ENCODE measurements at regions not wholly inside any gene's neighbourhood (a gene's known extent, or its start where the extent isn't known, plus 50 kb on each side); places are given as distances from the start of the nearest gene placed in this dataset.

- no peak for DNase-seq
Measured at GRCh38 chr6:94289131-94289530, 869.8 kb upstream of the EPHA7 start.

DNA sequence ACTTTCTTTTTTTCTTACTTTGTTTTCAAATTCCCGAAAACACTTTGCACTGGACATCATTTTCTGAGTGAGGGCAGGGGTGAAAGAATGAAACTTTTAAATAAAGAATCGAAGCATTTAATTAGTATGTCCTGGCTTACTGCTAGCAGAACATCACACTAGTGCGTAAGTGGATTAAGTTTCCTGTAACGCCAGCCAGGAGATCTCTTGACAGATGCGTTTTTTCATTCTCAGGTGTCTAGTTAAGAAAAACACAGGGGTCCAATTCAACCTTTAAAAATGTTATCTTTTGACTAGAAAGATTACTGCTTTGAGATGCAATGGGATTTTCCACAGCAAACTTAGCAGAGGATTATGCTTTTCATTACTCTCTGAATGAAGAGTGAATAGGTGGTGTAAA, 858.8 kb upstream of the EPHA7 start:
- POLR2A ChIA-PET = no interaction called here
- Histone ChIP-seq H3K4me1 (ENCODE audit: control insufficient read depth in 1 of 2, insufficient read depth in 2 of 2, low read depth in 1 of 2, low read length in 1 of 2) (no peaks in the 10 kb centered on the region), H4K20me1 (ENCODE audit: insufficient read depth) (no peaks in the 10 kb centered on the region), H3K9ac (no peak overlapping the region), H3K9me2 (no peaks in the 10 kb centered on the region), H3F3A (replicated peaks; ENCODE audit: insufficient read depth) (no peaks in the 10 kb centered on the region), H3K27ac (ENCODE audit: low read depth in 2 of 2, low read length in 1 of 2) (no peak overlapping the region), H3K36me3 (replicated peaks in 1 of 2; ENCODE audit: control insufficient read depth in 1 of 2, insufficient read depth in 2 of 2, low read length in 1 of 2) (no peaks in the 10 kb centered on the region), H3K9me3 (no peaks in the 10 kb centered on the region), H3K4me2 (no peak overlapping the region), H3K79me2 (ENCODE audit: insufficient read depth) (no peaks in the 10 kb centered on the region), H3K4me3 (ENCODE audit: low read depth in 2 of 2, low read length in 1 of 2) (no peak overlapping the region), H2AFZ (ENCODE audit: low read depth) (no peak overlapping the region), H3K27me3 (ENCODE audit: insufficient read depth) (no peaks in the 10 kb centered on the region)
- DNase-seq = no peak
- 6% methylated on average over 5 of the region's 5 CpGs for WGBS (ENCODE audit: low lambda C conversion rate)
- CTCF ChIA-PET = no interaction called here
- no peak for TF ChIP-seq EZH2phosphoT487 (IDR thresholded peaks at IDR 0.05; ENCODE audit: borderline replicate concordance, low read depth)
- TF ChIP-seq TCF12 (IDR thresholded peaks at IDR 0.05) = no peak
- TF ChIP-seq RFX5 (IDR thresholded peaks at IDR 0.05; ENCODE audit: low read length) = no peak
- no peak for TF ChIP-seq CTCF (IDR thresholded peaks at IDR 0.05)
- no peak for TF ChIP-seq FOXJ3 (CRISPR knock-in tag; IDR thresholded peaks at IDR 0.05)
- TF ChIP-seq SMC3 (IDR thresholded peaks at IDR 0.05; ENCODE audit: low read depth, low read length) = no peak
- TF ChIP-seq ZBTB33 (IDR thresholded peaks at IDR 0.05; ENCODE audit: borderline replicate concordance, low read depth) = no peak
- TF ChIP-seq GABPA (IDR thresholded peaks at IDR 0.05; ENCODE audit: low read depth) = no peak
- TF ChIP-seq, protein P1, sequence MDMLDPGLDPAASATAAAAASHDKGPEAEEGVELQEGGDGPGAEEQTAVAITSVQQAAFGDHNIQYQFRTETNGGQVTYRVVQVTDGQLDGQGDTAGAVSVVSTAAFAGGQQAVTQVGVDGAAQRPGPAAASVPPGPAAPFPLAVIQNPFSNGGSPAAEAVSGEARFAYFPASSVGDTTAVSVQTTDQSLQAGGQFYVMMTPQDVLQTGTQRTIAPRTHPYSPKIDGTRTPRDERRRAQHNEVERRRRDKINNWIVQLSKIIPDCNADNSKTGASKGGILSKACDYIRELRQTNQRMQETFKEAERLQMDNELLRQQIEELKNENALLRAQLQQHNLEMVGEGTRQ (IDR thresholded peaks at IDR 0.05; ENCODE audit: borderline replicate concordance, low read depth, low read length) = no peak
- no peak for TF ChIP-seq REST (IDR thresholded peaks at IDR 0.05; ENCODE audit: low read depth, low read length)
- no peak for TF ChIP-seq RXRA (IDR thresholded peaks at IDR 0.05; ENCODE audit: borderline replicate concordance, low read depth)
- no peak for TF ChIP-seq NRF1 (IDR thresholded peaks at IDR 0.05; ENCODE audit: low read depth, low read length)
- no peak for TF ChIP-seq MEF2A (IDR thresholded peaks at IDR 0.05; ENCODE audit: borderline replicate concordance, low read depth)
- no peak for TF ChIP-seq JUND (IDR thresholded peaks at IDR 0.05)

More at GRCh38 chr6:94289131-94289530, 869.8 kb upstream of the EPHA7 start:
- no peaks in the 10 kb centered on the region for H3K9me3 ChIP-seq
- POLR2A ChIA-PET = no interaction called here
- no peak overlapping the region for H3K27ac ChIP-seq (ENCODE audit: low read depth in 2 of 2, low read length in 1 of 2)
- no peaks in the 10 kb centered on the region for H3K9me2 ChIP-seq
- 7% methylated on average over 6 of the region's 6 CpGs for WGBS (ENCODE audit: low lambda C conversion rate)
- H3K79me2 ChIP-seq (ENCODE audit: insufficient read depth) = no peaks in the 10 kb centered on the region
- no peak overlapping the region for H3K4me2 ChIP-seq
- H3K27me3 ChIP-seq (ENCODE audit: insufficient read depth) = no peaks in the 10 kb centered on the region
- no peak overlapping the region for H2AFZ ChIP-seq (ENCODE audit: low read depth)
- no peaks in the 10 kb centered on the region for H3K4me1 ChIP-seq (ENCODE audit: control insufficient read depth in 1 of 2, insufficient read depth in 2 of 2, low read depth in 1 of 2, low read length in 1 of 2)
- H3K36me3 ChIP-seq (replicated peaks in 1 of 2; ENCODE audit: control insufficient read depth in 1 of 2, insufficient read depth in 2 of 2, low read length in 1 of 2) = no peaks in the 10 kb centered on the region
- H3F3A ChIP-seq (replicated peaks; ENCODE audit: insufficient read depth) = no peaks in the 10 kb centered on the region
- CTCF ChIA-PET = no interaction called here
- no peak overlapping the region for H3K4me3 ChIP-seq (ENCODE audit: low read depth in 2 of 2, low read length in 1 of 2)
- no peak overlapping the region for H3K9ac ChIP-seq
- TF ChIP-seq MEF2A (IDR thresholded peaks at IDR 0.05; ENCODE audit: borderline replicate concordance, low read depth) (no peak), CHD2 (IDR thresholded peaks at IDR 0.05; ENCODE audit: low read length, partially characterized antibody) (no peak), JUND (IDR thresholded peaks at IDR 0.05) (no peak), MXI1 (IDR thresholded peaks at IDR 0.05; ENCODE audit: low read depth, low read length) (no peak), EP300 (IDR thresholded peaks at IDR 0.05; ENCODE audit: borderline replicate concordance in 1 of 2, low read depth in 1 of 2, low read length in 1 of 2) (no peak), ELF1 (IDR thresholded peaks at IDR 0.05) (no peak), TAF1 (IDR thresholded peaks at IDR 0.05; ENCODE audit: borderline replicate concordance, low read depth, low read length) (no peak), SMC3 (IDR thresholded peaks at IDR 0.05; ENCODE audit: low read depth, low read length) (no peak), FOXM1 (IDR thresholded peaks at IDR 0.05; ENCODE audit: low read depth) (no peak), NFIC (IDR thresholded peaks at IDR 0.05; ENCODE audit: borderline replicate concordance) (no peak), GATA2 (CRISPR knock-in tag; IDR thresholded peaks at IDR 0.05) (no peak), MAX (IDR thresholded peaks at IDR 0.05; ENCODE audit: low read depth) (no peak), YY1 (IDR thresholded peaks at IDR 0.05; ENCODE audit: low read depth) (no peak), RXRA (IDR thresholded peaks at IDR 0.05; ENCODE audit: borderline replicate concordance, low read depth) (no peak)
- H4K20me1 ChIP-seq (ENCODE audit: insufficient read depth) = no peaks in the 10 kb centered on the region

Measured in SK-N-SH (cell line).